T47D (cell line): ENCODE measurements at regions not wholly inside any gene's neighbourhood (a gene's known extent, or its start where the extent isn't known, plus 50 kb on each side); places are given as distances from the start of the nearest gene placed in this dataset.
"Not testable (repeated sequence)": the region's sequence is repeated elsewhere in the genome, so short reads cannot be mapped to it uniquely, and the experiment has no call there.

ENCODE experiments used
- DNase-seq, 2 experiments: peaks; one replicate each; pipeline versions ENCODE4 v3.0.0 to v3.0.0-alpha.2; 2011 to 2012; ENCODE audit warnings: low read depth in 1 of 2, low spot score in 1 of 2
- JUND ChIP-seq: IDR thresholded peaks from 2 replicates; pipeline ENCODE4 v1.6.1; 2012; ENCODE audit warnings: low read depth
- in situ Hi-C: cut with HindIII; loops from 2 replicates; pipeline ENCODE4 v1.10.0; 2016; ENCODE audit warnings: low sequenced_read_pairs, low pct_unique_long_range_greater_than_20kb

DNA sequence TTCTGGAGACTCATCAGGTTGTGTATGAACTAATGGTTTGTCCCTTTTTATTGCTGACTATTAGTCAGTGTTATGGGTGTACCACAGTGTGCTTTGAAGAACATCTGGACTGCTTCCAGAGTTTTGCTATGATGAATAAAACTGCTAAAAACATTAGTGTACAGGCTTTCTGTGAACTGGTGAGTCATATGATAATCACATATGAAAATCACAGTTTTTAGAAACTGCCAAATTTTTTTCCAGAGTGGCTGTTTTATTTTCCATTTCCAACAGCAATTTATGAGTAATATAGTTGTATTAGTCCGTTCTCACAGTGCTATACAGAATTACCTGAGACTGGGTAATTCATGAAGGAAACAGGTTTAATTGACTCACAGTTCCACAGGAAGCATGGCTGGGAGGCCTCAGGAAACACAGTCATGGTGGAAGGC is 281.2 kb upstream of the VSTM2A start:
- DNase-seq = no peak
- in situ Hi-C loops = no loop called here
- no peak for TF ChIP-seq JUND

GRCh38 chr7:54278847-54279246 is 263.3 kb upstream of the VSTM2A start:
- DNase-seq = no peak
- in situ Hi-C loops = no loop called here
- TF ChIP-seq JUND = no peak

GRCh38 chr7:54292171-54292925 is 249.8 kb upstream of the VSTM2A start:
- in situ Hi-C loops = no loop called here
- DNase-seq = no peak
- TF ChIP-seq JUND = no peak

GRCh38 chr7:54299426-54299825 is 242.7 kb upstream of the VSTM2A start:
- in situ Hi-C loops = no loop called here

DNA sequence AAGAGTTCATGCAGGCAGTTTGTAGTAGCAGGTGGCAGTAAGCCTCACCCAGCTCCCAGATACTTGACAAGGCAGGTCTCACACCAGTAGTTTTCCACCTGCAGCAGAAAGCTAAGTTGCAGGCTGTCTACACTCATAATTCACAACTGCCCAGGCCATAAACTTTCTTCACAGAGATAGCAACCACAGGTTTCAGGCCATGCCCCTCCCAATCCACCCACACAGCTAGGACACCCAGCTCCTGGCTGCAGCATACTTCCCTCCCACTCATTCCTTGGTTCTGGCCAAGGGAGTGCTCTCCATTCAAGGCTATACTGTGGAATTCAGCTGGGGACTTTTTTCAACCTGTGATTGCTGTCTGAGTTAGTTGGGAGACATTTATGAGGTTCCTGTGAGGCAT is 226.2 kb upstream of the VSTM2A start:
- in situ Hi-C loops, DNase-seq: not testable (repeated sequence)

More at GRCh38 chr7:54299426-54299825, 242.7 kb upstream of the VSTM2A start:
- no peak for TF ChIP-seq JUND
- no peak for DNase-seq

GRCh38 chr7:54326592-54327167 is 215.5 kb upstream of the VSTM2A start:
- TF ChIP-seq JUND = no peak
- no peak for DNase-seq
- in situ Hi-C loops = no loop called here

DNA sequence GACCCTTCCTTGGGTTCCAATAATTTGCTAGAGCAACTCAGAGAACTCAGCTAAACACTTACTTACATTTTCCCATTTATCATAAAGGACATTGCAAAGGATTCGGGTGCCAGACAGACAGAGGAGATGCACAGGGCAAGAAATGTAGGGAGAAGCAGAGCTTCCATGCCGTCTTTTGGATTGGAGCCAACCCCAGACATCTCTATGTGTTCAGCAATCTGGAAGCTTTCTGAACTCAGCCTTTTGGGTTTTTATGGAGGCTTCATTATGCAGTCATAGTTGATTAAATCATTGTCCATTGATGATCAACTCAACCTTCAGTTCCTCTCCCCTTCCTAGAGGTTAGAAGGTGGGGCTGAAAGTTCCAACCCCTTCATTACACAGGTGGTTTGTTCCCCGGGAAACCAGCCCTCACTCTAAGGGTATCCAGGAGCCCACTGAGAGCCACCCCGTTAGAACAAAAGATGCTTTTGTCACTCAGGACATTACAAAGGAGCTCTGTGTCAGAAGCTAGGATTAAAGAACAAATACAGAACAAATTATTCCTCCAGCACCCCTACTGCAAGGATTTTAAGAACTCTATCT is 211.9 kb upstream of the VSTM2A start:
- TF ChIP-seq JUND = no peak
- in situ Hi-C loops = no loop called here
- no peak for DNase-seq

GRCh38 chr7:54331311-54331710 is 210.9 kb upstream of the VSTM2A start:
- no peak for TF ChIP-seq JUND
- DNase-seq = no peak
- in situ Hi-C loops = no loop called here

DNA sequence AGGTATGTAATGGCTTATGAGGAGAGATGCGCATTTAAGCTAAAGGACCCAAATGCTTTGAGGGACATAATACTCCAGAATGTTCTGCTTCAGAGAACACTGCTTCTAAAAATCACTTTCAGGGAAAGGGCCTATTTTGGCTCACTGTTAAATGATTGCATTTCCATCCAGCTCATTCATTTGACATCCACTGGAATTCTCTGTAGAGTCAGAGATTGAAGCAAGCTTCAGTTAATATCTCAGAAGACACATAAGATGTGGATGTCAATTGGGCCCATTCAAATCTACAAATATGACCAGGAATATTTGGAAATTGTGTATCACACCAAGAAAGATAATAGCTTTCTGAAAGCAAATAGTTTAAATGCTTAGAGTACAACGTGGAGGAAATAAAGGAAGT is 209.9 kb upstream of the VSTM2A start:
- in situ Hi-C loops = no loop called here
- no peak for DNase-seq
- no peak for TF ChIP-seq JUND

DNA sequence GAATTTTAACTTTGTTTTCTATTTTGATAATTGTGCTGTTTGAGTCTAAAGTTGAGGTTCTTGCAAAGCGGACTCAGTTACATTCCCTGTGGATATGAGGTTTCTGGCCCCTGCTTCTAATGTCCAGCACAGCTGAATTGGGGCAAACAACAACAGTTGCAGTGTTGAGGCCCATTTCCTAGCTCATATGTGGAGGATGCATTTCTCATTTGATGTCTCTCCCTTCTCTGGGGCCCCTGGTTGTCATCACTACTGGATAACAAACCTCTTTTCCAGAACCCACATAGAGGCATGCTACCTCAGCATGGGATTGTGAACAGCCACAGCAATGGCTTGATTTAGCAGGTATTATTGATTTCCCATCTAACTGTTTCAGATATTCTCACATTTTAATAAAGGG is 208.2 kb upstream of the VSTM2A start:
- TF ChIP-seq JUND = no peak
- DNase-seq = no peak
- in situ Hi-C loops = no loop called here

DNA sequence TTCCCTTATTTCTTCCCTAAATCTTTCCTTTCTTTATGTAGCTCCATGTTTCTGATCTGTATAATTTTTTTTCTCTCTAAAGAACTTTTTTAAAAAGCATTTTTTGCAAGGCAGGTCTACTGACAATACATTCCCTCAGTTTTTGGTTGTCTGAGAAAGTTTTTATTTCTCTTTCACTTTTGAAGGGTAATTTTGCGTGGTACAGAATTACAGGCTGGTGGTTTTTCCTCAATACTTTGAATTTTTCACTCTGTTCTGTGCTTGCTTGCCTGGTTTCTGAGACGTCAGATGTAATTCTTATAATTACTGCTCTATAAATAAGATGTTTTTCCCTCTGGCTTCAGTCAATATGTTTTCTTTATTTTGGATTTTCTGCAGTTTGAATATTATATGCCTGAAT is 205.4 kb upstream of the VSTM2A start:
- in situ Hi-C loops = no loop called here
- TF ChIP-seq JUND = no peak
- DNase-seq = no peak

DNA sequence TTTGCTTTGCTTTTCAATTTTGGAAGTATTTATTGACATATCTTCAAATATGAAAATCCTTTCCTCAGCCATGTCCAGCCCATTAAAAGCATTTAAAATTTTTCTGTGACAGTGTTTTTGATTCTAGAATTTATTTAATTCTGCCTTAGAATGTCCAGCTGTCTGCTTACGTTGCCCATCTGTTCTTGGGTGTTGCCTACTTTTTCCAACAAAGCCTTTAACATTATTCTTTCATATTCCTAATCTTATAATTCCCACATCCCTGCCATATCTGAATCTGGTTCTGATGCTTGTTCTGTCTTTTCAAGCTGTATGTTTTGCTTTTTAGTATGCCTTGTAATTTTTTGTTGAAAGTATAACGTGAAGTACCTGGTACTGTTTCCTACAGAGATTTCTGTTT is 204.7 kb upstream of the VSTM2A start:
- no peak for DNase-seq
- TF ChIP-seq JUND = no peak
- in situ Hi-C loops = no loop called here

DNA sequence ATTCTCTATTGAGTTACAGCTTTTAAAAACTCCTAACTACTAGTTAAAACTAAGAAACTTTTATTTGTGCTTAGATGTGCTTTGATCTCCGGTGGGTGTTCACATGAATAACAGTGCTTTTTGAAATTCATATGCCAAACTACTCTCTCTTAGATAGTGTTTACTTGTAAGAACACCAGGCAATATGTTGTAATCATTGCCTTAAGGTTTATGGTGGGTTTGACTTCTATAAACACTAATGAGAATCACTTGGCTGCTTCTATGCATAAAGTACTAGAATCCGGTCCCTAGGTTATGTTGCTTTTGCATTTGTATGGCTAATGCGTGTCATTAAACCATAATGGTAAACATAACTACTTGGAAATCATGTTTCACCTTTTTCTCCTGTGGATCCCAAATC is 203.9 kb upstream of the VSTM2A start:
- TF ChIP-seq JUND = no peak
- in situ Hi-C loops = no loop called here
- DNase-seq = no peak
